Endodermal cell (in vitro differentiated cells): ENCODE measurements at regions not wholly inside any gene's neighbourhood (a gene's known extent, or its start where the extent isn't known, plus 50 kb on each side); places are given as distances from the start of the nearest gene placed in this dataset.

Source experiments
- DNase-seq: peaks from one replicate; pipeline ENCODE4 v3.0.0-alpha.2; 2017
- H3K27ac ChIP-seq: 2 replicates; pipeline ENCODE4 v1.5.1; 2013; ENCODE audit warnings: mild to moderate bottlenecking, low read depth, low read length, moderate library complexity
- H3K27me3 ChIP-seq: 2 replicates; pipeline ENCODE4 v1.6.1; 2013; ENCODE audit warnings: mild to moderate bottlenecking, low read length, moderate library complexity; ENCODE audit not compliant: insufficient read depth, control insufficient read depth, poor library complexity, severe bottlenecking
- H3K36me3 ChIP-seq: 2 replicates; pipeline ENCODE4 v1.7.0; 2013; ENCODE audit warnings: mild to moderate bottlenecking, low read length, moderate library complexity; ENCODE audit not compliant: control insufficient read depth, insufficient read depth
- H3K4me1 ChIP-seq: one replicate; pipeline ENCODE4 v1.7.0; 2013; ENCODE audit warnings: low read length; ENCODE audit not compliant: control insufficient read depth, insufficient read depth
- H3K4me3 ChIP-seq: 2 replicates; pipeline ENCODE4 v1.5.1; 2013; ENCODE audit warnings: mild to moderate bottlenecking, low read length, moderate library complexity
- H3K9ac ChIP-seq: 2 replicates; pipeline ENCODE4 v1.6.1; 2013; ENCODE audit warnings: mild to moderate bottlenecking, low read length, moderate library complexity; ENCODE audit not compliant: poor library complexity, severe bottlenecking; ENCODE audit errors: extremely low read depth
- H3K9me3 ChIP-seq: 2 replicates; pipeline ENCODE4 v1.6.1; 2013; ENCODE audit warnings: mild to moderate bottlenecking, low read length, moderate library complexity; ENCODE audit not compliant: control insufficient read depth
- H3K27ac Mint-ChIP-seq: 2 replicates; pipeline ENCODE4 v1.8.0; 2020; ENCODE audit warnings: mixed read lengths
- H3K27me3 Mint-ChIP-seq: 2 replicates; pipeline ENCODE4 v1.8.0; 2021; ENCODE audit warnings: mild to moderate bottlenecking, mixed read lengths; ENCODE audit not compliant: insufficient read depth
- H3K36me3 Mint-ChIP-seq: 2 replicates; pipeline ENCODE4 v1.8.0; 2020; ENCODE audit warnings: low read depth, mixed read lengths
- H3K4me1 Mint-ChIP-seq: 2 replicates; pipeline ENCODE4 v1.8.0; 2020; ENCODE audit warnings: mixed read lengths
- H3K4me3 Mint-ChIP-seq: 2 replicates; pipeline ENCODE4 v1.8.0; 2020; ENCODE audit warnings: mild to moderate bottlenecking, moderate library complexity, mixed read lengths
- H3K9me3 Mint-ChIP-seq: 2 replicates; pipeline ENCODE4 v1.8.0; 2020; ENCODE audit warnings: mild to moderate bottlenecking, mixed read lengths
- WGBS, 2 experiments: methylation state at CpG; one replicate each; pipeline versions ENCODE4 v1.1.5 to v1.1.7; 2013; ENCODE audit warnings: missing lambda C conversion rate in 2 of 2, mixed read lengths in 1 of 2; ENCODE audit not compliant: insufficient coverage in 1 of 2, insufficient read length in 1 of 2; 5-methylcytosine and 5-hydroxymethylcytosine counted together
- TF ChIP-seq, protein P1 (sequence below): fragments of 200-600 bp; sonication (generic); conservative IDR thresholded peaks from 2 replicates; pipeline ENCODE4 v1.5.0; 2021; ENCODE audit warnings: antibody characterized with exemption, mild to moderate bottlenecking

DNA sequence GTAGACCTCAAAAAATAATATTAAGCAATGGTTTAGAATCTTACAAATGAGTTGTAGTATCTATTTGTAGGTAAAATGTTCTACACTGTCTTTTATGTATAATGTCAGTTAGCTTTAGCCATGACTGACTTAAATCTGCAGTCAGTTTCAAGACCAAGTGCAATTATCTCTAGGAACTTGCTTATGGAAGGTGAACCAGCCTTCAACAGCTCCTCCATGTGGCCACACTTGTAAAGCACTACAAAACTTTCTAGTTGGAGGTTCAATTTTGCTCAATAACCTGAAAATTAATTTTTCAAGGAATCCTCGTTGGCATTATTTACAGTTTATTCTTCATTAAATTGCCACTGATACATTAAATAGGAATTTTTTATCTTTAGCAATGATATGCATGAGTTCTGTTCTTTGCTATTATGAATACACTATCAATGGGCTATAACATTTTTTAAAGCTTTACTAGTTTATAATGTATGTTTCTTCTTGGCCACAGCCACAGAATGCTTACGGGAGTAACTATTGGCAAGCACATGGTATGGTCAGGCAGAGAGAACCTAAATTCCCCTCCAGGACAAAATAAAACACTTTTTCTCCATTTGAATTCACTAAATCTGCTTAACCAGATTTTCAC is 315.3 kb upstream of the UBE2E2 start:
- DNase-seq = peak; percentile 56
- no peak overlapping the region for H3K4me3 Mint-ChIP-seq
- no peaks in the 10 kb centered on the region for H3K36me3 ChIP-seq
- TF ChIP-seq, protein P1, sequence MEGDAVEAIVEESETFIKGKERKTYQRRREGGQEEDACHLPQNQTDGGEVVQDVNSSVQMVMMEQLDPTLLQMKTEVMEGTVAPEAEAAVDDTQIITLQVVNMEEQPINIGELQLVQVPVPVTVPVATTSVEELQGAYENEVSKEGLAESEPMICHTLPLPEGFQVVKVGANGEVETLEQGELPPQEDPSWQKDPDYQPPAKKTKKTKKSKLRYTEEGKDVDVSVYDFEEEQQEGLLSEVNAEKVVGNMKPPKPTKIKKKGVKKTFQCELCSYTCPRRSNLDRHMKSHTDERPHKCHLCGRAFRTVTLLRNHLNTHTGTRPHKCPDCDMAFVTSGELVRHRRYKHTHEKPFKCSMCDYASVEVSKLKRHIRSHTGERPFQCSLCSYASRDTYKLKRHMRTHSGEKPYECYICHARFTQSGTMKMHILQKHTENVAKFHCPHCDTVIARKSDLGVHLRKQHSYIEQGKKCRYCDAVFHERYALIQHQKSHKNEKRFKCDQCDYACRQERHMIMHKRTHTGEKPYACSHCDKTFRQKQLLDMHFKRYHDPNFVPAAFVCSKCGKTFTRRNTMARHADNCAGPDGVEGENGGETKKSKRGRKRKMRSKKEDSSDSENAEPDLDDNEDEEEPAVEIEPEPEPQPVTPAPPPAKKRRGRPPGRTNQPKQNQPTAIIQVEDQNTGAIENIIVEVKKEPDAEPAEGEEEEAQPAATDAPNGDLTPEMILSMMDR = peak; percentile 90
- H3K27ac ChIP-seq = no peak overlapping the region
- H3K4me3 ChIP-seq = no peak overlapping the region
- H3K9me3 Mint-ChIP-seq = no peaks in the 10 kb centered on the region
- no peak overlapping the region for H3K27ac Mint-ChIP-seq
- 45% methylated on average over 2 of the region's 2 CpGs; no CpG with 5 or more reads in 1 of the 2 experiments for WGBS, 2 experiments
- no peak overlapping the region for H3K9ac ChIP-seq
- no peaks in the 10 kb centered on the region for H3K9me3 ChIP-seq
- H3K36me3 Mint-ChIP-seq = no peaks in the 10 kb centered on the region
- H3K4me1 Mint-ChIP-seq = peaks cover 11% of the 10 kb centered on the region
- H3K27me3 Mint-ChIP-seq = peaks cover 14% of the 10 kb centered on the region
- H3K27me3 ChIP-seq = no peaks in the 10 kb centered on the region
- peaks cover 5% of the 10 kb centered on the region for H3K4me1 ChIP-seq

DNA sequence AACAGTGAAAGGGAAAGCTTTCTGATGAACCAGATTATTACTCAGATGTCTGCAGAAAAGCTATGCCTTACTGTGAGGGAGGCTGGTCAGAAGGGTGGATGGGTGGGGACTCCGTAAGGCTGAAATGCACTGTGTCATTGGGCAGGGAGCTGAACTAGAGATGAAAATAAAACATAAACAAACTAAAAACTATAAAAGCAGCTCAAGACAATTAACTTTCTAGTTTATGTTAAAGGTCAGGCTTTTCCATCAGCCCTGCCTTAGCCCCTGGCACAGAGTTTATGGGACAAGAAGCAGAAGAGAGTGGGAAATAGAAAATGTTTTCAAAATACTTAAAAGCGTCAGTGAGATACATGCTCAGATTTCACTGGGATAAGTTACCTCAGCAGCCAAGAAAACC is 310.0 kb upstream of the UBE2E2 start:
- H3K4me3 Mint-ChIP-seq = no peak overlapping the region
- H3K9me3 Mint-ChIP-seq = no peaks in the 10 kb centered on the region
- peaks cover 17% of the 10 kb centered on the region for H3K27me3 Mint-ChIP-seq

DNA sequence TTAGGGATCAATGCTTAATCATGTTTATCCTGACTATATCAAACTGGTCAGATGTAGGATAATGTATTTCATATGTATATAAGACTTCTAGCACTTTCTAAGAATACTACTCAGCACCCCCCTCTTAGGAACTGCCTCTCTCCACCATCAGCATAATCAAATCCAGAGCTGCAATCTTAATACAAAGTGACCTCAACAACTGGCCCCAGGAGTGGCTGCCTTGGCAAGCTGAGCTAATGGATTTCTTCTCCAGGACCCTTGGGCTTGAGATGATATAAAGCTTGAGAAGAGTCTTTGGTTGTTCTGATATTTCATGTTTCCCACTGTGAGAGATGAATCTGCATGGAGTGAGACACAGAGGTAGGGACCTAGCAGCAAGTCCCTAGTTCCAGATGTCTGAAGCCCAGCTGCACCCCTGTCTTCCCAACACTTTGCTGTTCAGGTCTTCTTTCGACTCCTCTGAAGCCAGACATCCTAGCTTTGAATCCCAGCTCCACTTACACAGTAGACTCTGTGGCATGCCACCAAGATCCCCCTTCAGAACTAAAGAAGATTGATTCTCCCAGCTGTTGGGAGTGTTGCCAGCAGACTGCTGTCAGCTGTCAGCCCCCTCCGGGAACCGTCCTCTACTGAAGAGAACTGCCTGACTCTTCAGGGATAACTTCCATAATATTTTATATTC is 309.3 kb upstream of the UBE2E2 start:
- Mint-ChIP-seq H3K27ac (no peak overlapping the region), H3K36me3 (no peaks in the 10 kb centered on the region), H3K4me3 (no peak overlapping the region), H3K9me3 (no peaks in the 10 kb centered on the region), H3K27me3 (peaks cover 15% of the 10 kb centered on the region), H3K4me1 (no peaks in the 10 kb centered on the region)
- 82 to 86% methylated on average over 2 to 3 of the region's 3 CpGs for WGBS, 2 experiments
- TF ChIP-seq, protein P1 = no peak
- no peak overlapping the region for H3K4me3 ChIP-seq
- H3K4me1 ChIP-seq = no peaks in the 10 kb centered on the region
- no peak for DNase-seq
- H3K9me3 ChIP-seq = no peaks in the 10 kb centered on the region
- H3K27ac ChIP-seq = no peak overlapping the region
- no peak overlapping the region for H3K9ac ChIP-seq
- no peaks in the 10 kb centered on the region for H3K36me3 ChIP-seq
- H3K27me3 ChIP-seq = no peaks in the 10 kb centered on the region

More for the DNA sequence above, 310.0 kb upstream of the UBE2E2 start:
- no peaks in the 10 kb centered on the region for H3K4me1 ChIP-seq
- no peaks in the 10 kb centered on the region for H3K9me3 ChIP-seq
- WGBS, 2 experiments = 95% methylated on average over 2 of the region's 2 CpGs; no CpG with 5 or more reads in 1 of the 2 experiments
- no peaks in the 10 kb centered on the region for H3K36me3 ChIP-seq
- Mint-ChIP-seq H3K4me1 (no peaks in the 10 kb centered on the region), H3K27ac (no peak overlapping the region), H3K36me3 (no peaks in the 10 kb centered on the region)
- H3K27ac ChIP-seq = no peak overlapping the region
- no peaks in the 10 kb centered on the region for H3K27me3 ChIP-seq
- TF ChIP-seq, protein P1 = no peak
- no peak for DNase-seq
- H3K4me3 ChIP-seq = no peak overlapping the region
- no peak overlapping the region for H3K9ac ChIP-seq
